ENCODE measurements at regions not wholly inside any gene's neighbourhood (a gene's known extent, or its start where the extent isn't known, plus 50 kb on each side); places are given as distances from the start of the nearest gene placed in this dataset.

GRCh38 chr4:101527188-101527587 lies 179.9 kb upstream of the PPP3CA start:
- Histone ChIP-seq H3K9me3 (no peaks in the 10 kb centered on the region), H3K4me3 (ENCODE audit: low read depth, low read length) (no peak overlapping the region), H3K4me1 (no peaks in the 10 kb centered on the region), H3K27me3 (replicated peaks; ENCODE audit: control insufficient read depth, insufficient read depth, low read length) (no peaks in the 10 kb centered on the region), H3K36me3 (ENCODE audit: control insufficient read depth, insufficient read depth, low read length) (no peaks in the 10 kb centered on the region)
- POLR2A ChIA-PET, result no interaction called here
- Mint-ChIP-seq H3K36me3 (ENCODE audit: insufficient read depth, unreplicated experiment) (no peaks in the 10 kb centered on the region), H3K4me3 (ENCODE audit: unreplicated experiment) (no peak overlapping the region), H3K27ac (ENCODE audit: unreplicated experiment) (no peak overlapping the region), H3K9me3 (ENCODE audit: unreplicated experiment) (peaks cover 18% of the 10 kb centered on the region), H3K27me3 (ENCODE audit: insufficient read depth, unreplicated experiment) (no peaks in the 10 kb centered on the region), H3K4me1 (ENCODE audit: low read depth, unreplicated experiment) (peaks cover 7% of the 10 kb centered on the region)
- BruUV-seq (replicated peaks), result no TSS peak
- TF ChIP-seq CTCF (IDR thresholded peaks at IDR 0.05; ENCODE audit: insufficient read depth in 1 of 2, low read depth in 1 of 2, low read length in 1 of 2, severe bottlenecking in 1 of 2, unreplicated experiment in 1 of 2), result no peak
- intact Hi-C loops (cut with micrococcal nuclease; ENCODE audit: unreplicated experiment), result no loop called here
- DNase-seq, result no peak
- CTCF ChIA-PET, result no interaction called here

- Histone ChIP-seq H3K9me3 (no peaks in the 10 kb centered on the region), H3K4me3 (ENCODE audit: low read depth, low read length) (no peak overlapping the region), H3K36me3 (ENCODE audit: control insufficient read depth, insufficient read depth, low read length) (no peaks in the 10 kb centered on the region), H3K4me1 (no peaks in the 10 kb centered on the region), H3K27me3 (replicated peaks; ENCODE audit: control insufficient read depth, insufficient read depth, low read length) (no peaks in the 10 kb centered on the region)
- Mint-ChIP-seq H3K9me3 (ENCODE audit: unreplicated experiment) (no peaks in the 10 kb centered on the region), H3K27me3 (ENCODE audit: insufficient read depth, unreplicated experiment) (no peaks in the 10 kb centered on the region), H3K36me3 (ENCODE audit: insufficient read depth, unreplicated experiment) (no peaks in the 10 kb centered on the region), H3K4me1 (ENCODE audit: low read depth, unreplicated experiment) (no peaks in the 10 kb centered on the region), H3K4me3 (ENCODE audit: unreplicated experiment) (no peak overlapping the region), H3K27ac (ENCODE audit: unreplicated experiment) (no peak overlapping the region)
- DNase-seq, result no peak
- ChIA-PET POLR2A (no interaction called here), CTCF (no interaction called here)
- BruUV-seq (replicated peaks), result no TSS peak
- intact Hi-C loops (cut with micrococcal nuclease; ENCODE audit: unreplicated experiment), result no loop called here
- no peak for TF ChIP-seq CTCF (IDR thresholded peaks at IDR 0.05; ENCODE audit: insufficient read depth in 1 of 2, low read depth in 1 of 2, low read length in 1 of 2, severe bottlenecking in 1 of 2, unreplicated experiment in 1 of 2)
Observed at GRCh38 chr4:101515566-101515965, 168.2 kb upstream of the PPP3CA start.

- no peaks in the 10 kb centered on the region for H3K9me3 ChIP-seq
- Mint-ChIP-seq H3K4me1 (ENCODE audit: low read depth, unreplicated experiment) (no peaks in the 10 kb centered on the region), H3K27ac (ENCODE audit: unreplicated experiment) (no peak overlapping the region), H3K36me3 (ENCODE audit: insufficient read depth, unreplicated experiment) (no peaks in the 10 kb centered on the region), H3K9me3 (ENCODE audit: unreplicated experiment) (no peaks in the 10 kb centered on the region), H3K4me3 (ENCODE audit: unreplicated experiment) (no peak overlapping the region), H3K27me3 (ENCODE audit: insufficient read depth, unreplicated experiment) (no peaks in the 10 kb centered on the region)
- no peak for TF ChIP-seq CTCF (IDR thresholded peaks at IDR 0.05; ENCODE audit: insufficient read depth in 1 of 2, low read depth in 1 of 2, low read length in 1 of 2, severe bottlenecking in 1 of 2, unreplicated experiment in 1 of 2)
- H3K36me3 ChIP-seq (ENCODE audit: control insufficient read depth, insufficient read depth, low read length), result no peaks in the 10 kb centered on the region
- intact Hi-C loops (cut with micrococcal nuclease; ENCODE audit: unreplicated experiment), result no loop called here
- H3K4me3 ChIP-seq (ENCODE audit: low read depth, low read length), result no peak overlapping the region
- H3K4me1 ChIP-seq, result no peaks in the 10 kb centered on the region
- H3K27me3 ChIP-seq (replicated peaks; ENCODE audit: control insufficient read depth, insufficient read depth, low read length), result no peaks in the 10 kb centered on the region
- no peak for DNase-seq
- ChIA-PET POLR2A (no interaction called here), CTCF (no interaction called here)
- BruUV-seq (replicated peaks), result no TSS peak
Observed at GRCh38 chr4:101515099-101515498, 167.8 kb upstream of the PPP3CA start.
